ENCODE measurements at regions not wholly inside any gene's neighbourhood (a gene's known extent, or its start where the extent isn't known, plus 50 kb on each side); places are given as distances from the start of the nearest gene placed in this dataset.

DNA sequence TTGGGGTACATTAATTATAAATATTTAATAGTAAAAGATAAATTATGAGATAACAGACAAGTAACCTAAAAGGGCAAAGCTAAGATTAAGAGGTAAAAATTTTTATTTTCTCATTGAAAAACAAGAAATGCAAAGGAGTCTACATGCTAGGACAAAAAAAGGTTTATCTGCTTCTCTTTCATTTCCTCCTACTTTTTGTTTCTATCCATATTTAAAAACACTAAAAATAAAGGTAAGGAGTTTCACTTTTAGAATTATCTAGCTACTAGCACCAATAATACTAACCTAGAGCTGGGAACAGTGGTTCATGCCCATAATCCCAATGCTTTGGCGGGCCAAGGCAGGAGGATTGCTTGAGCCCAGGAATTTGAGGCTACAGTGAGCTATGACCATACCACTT, 1551.7 kb upstream of the SLC39A10 start:
- Histone ChIP-seq H3K27ac (no peak overlapping the region), H3K27me3 (ENCODE audit: insufficient read depth, low read depth) (no peaks in the 10 kb centered on the region), H3K4me3 (no peak overlapping the region), H3K4me2 (no peak overlapping the region), H3K9me2 (ENCODE audit: insufficient read depth) (no peaks in the 10 kb centered on the region), H4K20me1 (ENCODE audit: insufficient read depth) (no peaks in the 10 kb centered on the region), H3K79me2 (ENCODE audit: low read depth) (no peaks in the 10 kb centered on the region), H3K36me3 (ENCODE audit: low read depth) (no peaks in the 10 kb centered on the region), H3F3A (ENCODE audit: insufficient read depth, low read depth) (no peaks in the 10 kb centered on the region), H3K4me1 (replicated peaks; ENCODE audit: insufficient read depth) (no peaks in the 10 kb centered on the region), H3K9me3 (ENCODE audit: insufficient read depth, low read depth) (no peaks in the 10 kb centered on the region), H2AFZ (no peak overlapping the region)
- intact Hi-C loops (cut with micrococcal nuclease; ENCODE audit: unreplicated experiment), result no loop called here
- TF ChIP-seq, protein P1, sequence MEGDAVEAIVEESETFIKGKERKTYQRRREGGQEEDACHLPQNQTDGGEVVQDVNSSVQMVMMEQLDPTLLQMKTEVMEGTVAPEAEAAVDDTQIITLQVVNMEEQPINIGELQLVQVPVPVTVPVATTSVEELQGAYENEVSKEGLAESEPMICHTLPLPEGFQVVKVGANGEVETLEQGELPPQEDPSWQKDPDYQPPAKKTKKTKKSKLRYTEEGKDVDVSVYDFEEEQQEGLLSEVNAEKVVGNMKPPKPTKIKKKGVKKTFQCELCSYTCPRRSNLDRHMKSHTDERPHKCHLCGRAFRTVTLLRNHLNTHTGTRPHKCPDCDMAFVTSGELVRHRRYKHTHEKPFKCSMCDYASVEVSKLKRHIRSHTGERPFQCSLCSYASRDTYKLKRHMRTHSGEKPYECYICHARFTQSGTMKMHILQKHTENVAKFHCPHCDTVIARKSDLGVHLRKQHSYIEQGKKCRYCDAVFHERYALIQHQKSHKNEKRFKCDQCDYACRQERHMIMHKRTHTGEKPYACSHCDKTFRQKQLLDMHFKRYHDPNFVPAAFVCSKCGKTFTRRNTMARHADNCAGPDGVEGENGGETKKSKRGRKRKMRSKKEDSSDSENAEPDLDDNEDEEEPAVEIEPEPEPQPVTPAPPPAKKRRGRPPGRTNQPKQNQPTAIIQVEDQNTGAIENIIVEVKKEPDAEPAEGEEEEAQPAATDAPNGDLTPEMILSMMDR (conservative IDR thresholded peaks at IDR 0.05), result no peak
- no peak for TF ChIP-seq EZH2 (IDR thresholded peaks at IDR 0.05; ENCODE audit: low read depth)
- CTCF ChIA-PET, result no interaction called here
- POLR2A ChIA-PET (ENCODE audit: unreplicated experiment), result no interaction called here
- no peak for DNase-seq
- BruUV-seq (replicated peaks), result no TSS peak

DNA sequence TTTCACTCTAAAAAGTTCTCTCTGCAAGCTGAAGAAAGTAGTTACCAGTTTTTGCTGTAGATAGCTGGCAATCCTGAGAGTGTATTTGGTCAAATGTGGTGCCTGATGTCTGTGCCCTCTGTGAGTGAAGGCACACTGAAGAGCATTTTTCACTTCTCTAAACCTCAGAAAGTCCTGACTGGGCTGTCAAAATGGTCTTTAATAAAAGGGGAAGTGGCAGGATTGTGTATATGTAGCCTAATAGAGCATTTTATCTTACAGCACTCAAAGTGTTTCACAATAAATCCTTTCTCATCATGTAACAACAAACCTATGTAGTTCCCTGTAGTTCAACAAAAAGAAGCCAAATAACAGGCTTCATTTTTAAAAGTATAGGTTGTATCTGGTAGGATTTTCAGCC, 1552.3 kb upstream of the SLC39A10 start:
- Histone ChIP-seq H3K79me2 (ENCODE audit: low read depth) (no peaks in the 10 kb centered on the region), H3K9me3 (ENCODE audit: insufficient read depth, low read depth) (no peaks in the 10 kb centered on the region), H3K27ac (no peak overlapping the region), H3K9me2 (ENCODE audit: insufficient read depth) (no peaks in the 10 kb centered on the region), H3F3A (ENCODE audit: insufficient read depth, low read depth) (no peaks in the 10 kb centered on the region), H4K20me1 (ENCODE audit: insufficient read depth) (no peaks in the 10 kb centered on the region), H3K36me3 (ENCODE audit: low read depth) (no peaks in the 10 kb centered on the region), H3K27me3 (ENCODE audit: insufficient read depth, low read depth) (no peaks in the 10 kb centered on the region), H3K4me2 (no peak overlapping the region), H2AFZ (peak overlapping the region; percentile 48; the same call in 1 of the 2 replicates), H3K4me1 (replicated peaks; ENCODE audit: insufficient read depth) (no peaks in the 10 kb centered on the region), H3K4me3 (no peak overlapping the region)
- ChIA-PET POLR2A (ENCODE audit: unreplicated experiment) (no interaction called here), CTCF (no interaction called here)
- no peak for DNase-seq
- BruUV-seq (replicated peaks), result no TSS peak
- TF ChIP-seq EZH2 (IDR thresholded peaks at IDR 0.05; ENCODE audit: low read depth), result no peak
- TF ChIP-seq, protein P1 (conservative IDR thresholded peaks at IDR 0.05), result no peak
- intact Hi-C loops (cut with micrococcal nuclease; ENCODE audit: unreplicated experiment), result no loop called here

DNA sequence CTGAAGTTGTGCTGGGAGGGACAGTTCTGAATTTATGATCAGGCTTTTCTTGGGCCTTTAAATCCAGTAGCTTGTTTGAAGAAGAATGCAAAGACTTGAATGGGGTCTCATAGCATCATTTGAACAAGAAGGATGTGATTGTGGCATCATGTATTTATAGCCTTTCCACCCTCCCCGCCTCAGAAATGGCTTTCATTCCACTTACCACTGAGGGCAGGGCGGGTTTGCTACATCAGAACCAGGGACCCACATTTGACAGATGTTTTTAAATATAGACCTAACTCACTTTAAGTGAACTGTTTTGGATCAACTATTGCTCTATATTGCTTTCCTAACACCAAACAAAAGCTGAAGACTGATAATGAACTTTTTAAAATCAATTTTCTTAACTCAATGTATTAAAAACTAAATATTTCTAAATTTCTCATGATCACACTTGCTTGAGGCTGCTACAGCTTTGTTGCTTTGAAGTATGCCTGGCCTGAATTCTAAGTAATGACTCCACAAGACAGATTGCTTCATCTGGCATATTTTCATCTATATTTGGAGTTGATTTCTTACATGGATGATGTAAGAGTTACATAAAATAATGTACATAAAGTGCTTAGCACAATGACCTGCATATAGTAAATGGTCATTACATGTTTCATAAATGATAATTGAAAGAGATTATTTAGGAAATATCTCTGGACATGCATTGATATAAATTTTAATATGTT, 1552.9 kb upstream of the SLC39A10 start:
- no peaks in the 10 kb centered on the region for H3K36me3 ChIP-seq (ENCODE audit: low read depth)
- TF ChIP-seq EZH2 (IDR thresholded peaks at IDR 0.05; ENCODE audit: low read depth), result no peak
- TF ChIP-seq, protein P1 (conservative IDR thresholded peaks at IDR 0.05), result no peak
- H3K27me3 ChIP-seq (ENCODE audit: insufficient read depth, low read depth), result no peaks in the 10 kb centered on the region
- ChIA-PET CTCF (no interaction called here), POLR2A (ENCODE audit: unreplicated experiment) (no interaction called here)
- peak overlapping the region; percentile 48; the same call in 1 of the 2 replicates for H2AFZ ChIP-seq
- no peak overlapping the region for H3K27ac ChIP-seq
- H3F3A ChIP-seq (ENCODE audit: insufficient read depth, low read depth), result no peaks in the 10 kb centered on the region
- no peaks in the 10 kb centered on the region for H3K79me2 ChIP-seq (ENCODE audit: low read depth)
- H3K4me3 ChIP-seq, result no peak overlapping the region
- no TSS peak for BruUV-seq (replicated peaks)
- H3K9me3 ChIP-seq (ENCODE audit: insufficient read depth, low read depth), result no peaks in the 10 kb centered on the region
- H4K20me1 ChIP-seq (ENCODE audit: insufficient read depth), result no peaks in the 10 kb centered on the region
- no peaks in the 10 kb centered on the region for H3K9me2 ChIP-seq (ENCODE audit: insufficient read depth)
- no peaks in the 10 kb centered on the region for H3K4me1 ChIP-seq (replicated peaks; ENCODE audit: insufficient read depth)
- no peak for DNase-seq
- intact Hi-C loops (cut with micrococcal nuclease; ENCODE audit: unreplicated experiment), result no loop called here
- no peak overlapping the region for H3K4me2 ChIP-seq

Measured in PC-9 (cell line).